Right lobe of liver (tissue), 6 donors: ENCODE measurements at regions not wholly inside any gene's neighbourhood (a gene's known extent, or its start where the extent isn't known, plus 50 kb on each side); places are given as distances from the start of the nearest gene placed in this dataset.

Experiments used
- ATAC-seq, 4 donors: fragments of 200-7000 bp; cut with Tn5 transposase; one replicate each; pipeline ENCODE4 v1.9.1; 2020; ENCODE audit warnings: mild to moderate bottlenecking in 4 of 4, moderate library complexity in 4 of 4
- DNase-seq, 3 donors: peaks; one replicate each; pipeline ENCODE4 v3.0.0-alpha.2; 2020
- H3K27ac ChIP-seq, 3 donors: fragments of 200-600 bp; one replicate each; pipeline ENCODE4 v1.8.0; 2022
- H3K27me3 ChIP-seq, 2 donors: fragments of 200-600 bp; one replicate each; pipeline ENCODE4 v1.8.0; 2022
- H3K36me3 ChIP-seq, 4 donors: fragments of 200-600 bp; sonication (generic) in 1 of 4; one replicate each; pipeline versions ENCODE4 v1.5.1 to v1.8.0; 2017 to 2022; ENCODE audit warnings: control low read depth in 1 of 4
- H3K4me1 ChIP-seq, 4 donors: fragments of 200-600 bp; sonication (generic) in 1 of 4; one replicate each; pipeline versions ENCODE4 v1.5.1 to v1.8.0; 2017 to 2022; ENCODE audit warnings: control low read depth in 1 of 4
- H3K4me3 ChIP-seq, 3 donors: fragments of 200-600 bp; one replicate each; pipeline ENCODE4 v1.8.0; 2022
- H3K9me3 ChIP-seq, 4 donors: fragments of 200-600 bp; sonication (generic) in 1 of 4; one replicate each; pipeline versions ENCODE4 v1.5.1 to v1.8.0; 2017 to 2022; ENCODE audit warnings: control low read depth in 1 of 4
- POLR2A ChIP-seq: fragments of 450-650 bp; IDR thresholded peaks from one replicate; pipeline ENCODE4 v1.6.1; 2017; ENCODE audit warnings: antibody characterized with exemption, mild to moderate bottlenecking
- WGBS: methylation state at CpG from one replicate; pipeline ENCODE4 v1.1.6; 2018; ENCODE audit warnings: low coverage, low lambda C conversion rate; ENCODE audit not compliant: insufficient coverage; ENCODE audit errors: missing lambda C conversion rate; 5-methylcytosine and 5-hydroxymethylcytosine counted together
- intact Hi-C, 2 donors: fragments of 100-400 bp; cut with DNase I; formaldehyde crosslinking; loops; one replicate each; pipeline versions ENCODE4 v1.11.2 to v1.14.1; 2022
- TF ChIP-seq, protein P1 (sequence below), 4 donors: fragments of 200-600 bp in 3 of 4; fragments of 450-650 bp in 1 of 4; IDR thresholded peaks; one replicate each; pipeline versions ENCODE4 v1.5.1 to v1.8.0; 2016 to 2022; ENCODE audit warnings: antibody characterized with exemption in 4 of 4, mild to moderate bottlenecking in 2 of 4
- donor health status: DM: no; HTN: yes; CAD: no.
- donor health status: DM: no; HTN: no; CAD: no.
- donor health status: DM: no; HTN: no; CAD: no.
- donor health status: DM: no; HTN: yes; CAD: no.
- donor health status: DM: no; HTN: yes; CAD: no.

DNA sequence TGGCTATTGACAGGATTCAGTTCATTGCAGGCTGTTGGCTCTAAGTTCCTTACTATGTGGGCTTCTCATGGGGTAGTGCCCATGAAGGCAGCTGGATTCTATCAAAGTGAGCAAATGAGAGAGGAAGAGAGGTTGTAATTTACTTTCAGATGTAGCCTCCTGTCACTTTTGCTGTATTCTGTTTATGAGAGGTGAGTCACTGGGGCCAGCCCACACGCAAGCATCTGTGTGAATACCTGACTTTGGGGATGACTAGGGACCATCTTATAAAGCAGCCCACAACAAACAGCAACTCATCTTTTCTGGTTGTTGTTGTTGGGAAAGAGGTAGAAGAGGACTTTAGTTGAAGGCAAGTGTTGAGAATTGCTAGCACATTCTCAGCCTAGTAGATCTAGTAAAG is 506.3 kb upstream of the GRM7 start:
- no peaks in the 10 kb centered on the region for H3K36me3 ChIP-seq
- H3K27ac ChIP-seq, result no peak overlapping the region
- no peak for TF ChIP-seq POLR2A
- TF ChIP-seq, protein P1, sequence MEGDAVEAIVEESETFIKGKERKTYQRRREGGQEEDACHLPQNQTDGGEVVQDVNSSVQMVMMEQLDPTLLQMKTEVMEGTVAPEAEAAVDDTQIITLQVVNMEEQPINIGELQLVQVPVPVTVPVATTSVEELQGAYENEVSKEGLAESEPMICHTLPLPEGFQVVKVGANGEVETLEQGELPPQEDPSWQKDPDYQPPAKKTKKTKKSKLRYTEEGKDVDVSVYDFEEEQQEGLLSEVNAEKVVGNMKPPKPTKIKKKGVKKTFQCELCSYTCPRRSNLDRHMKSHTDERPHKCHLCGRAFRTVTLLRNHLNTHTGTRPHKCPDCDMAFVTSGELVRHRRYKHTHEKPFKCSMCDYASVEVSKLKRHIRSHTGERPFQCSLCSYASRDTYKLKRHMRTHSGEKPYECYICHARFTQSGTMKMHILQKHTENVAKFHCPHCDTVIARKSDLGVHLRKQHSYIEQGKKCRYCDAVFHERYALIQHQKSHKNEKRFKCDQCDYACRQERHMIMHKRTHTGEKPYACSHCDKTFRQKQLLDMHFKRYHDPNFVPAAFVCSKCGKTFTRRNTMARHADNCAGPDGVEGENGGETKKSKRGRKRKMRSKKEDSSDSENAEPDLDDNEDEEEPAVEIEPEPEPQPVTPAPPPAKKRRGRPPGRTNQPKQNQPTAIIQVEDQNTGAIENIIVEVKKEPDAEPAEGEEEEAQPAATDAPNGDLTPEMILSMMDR (IDR thresholded peaks at IDR 0.05), result no peak
- WGBS, result 100% methylated on average over 1 of the region's 1 CpG
- intact Hi-C loops, result no loop called here
- H3K4me1 ChIP-seq, result no peaks in the 10 kb centered on the region
- H3K27me3 ChIP-seq, result peaks cover 0 to 4% of the 10 kb centered on the region in 2 donors
- ATAC-seq (no peak), DNase-seq (no peak)
- no peaks in the 10 kb centered on the region for H3K9me3 ChIP-seq
- no peak overlapping the region for H3K4me3 ChIP-seq

DNA sequence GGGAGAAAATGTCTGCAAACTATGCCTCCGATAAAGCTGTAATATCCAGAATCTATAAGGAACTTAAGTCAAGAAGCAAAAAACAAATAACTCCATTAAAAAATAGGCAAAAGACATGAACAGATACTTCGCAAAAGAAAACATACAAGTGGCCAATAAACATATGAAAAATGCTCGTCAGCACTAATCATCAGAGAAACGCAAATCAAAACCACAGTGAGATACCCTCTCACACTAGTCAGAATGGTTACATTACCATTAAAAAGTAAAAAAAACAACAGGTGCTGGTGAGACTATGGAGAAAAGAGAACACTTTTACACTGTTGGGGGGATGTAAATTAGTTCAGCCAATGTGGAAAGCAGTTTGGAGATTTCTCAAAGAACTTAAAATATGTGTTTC is 498.5 kb upstream of the GRM7 start:
- WGBS, result 66% methylated on average over 4 of the region's 4 CpGs
- no peak for ATAC-seq
- TF ChIP-seq POLR2A, result no peak
- TF ChIP-seq, protein P1 (IDR thresholded peaks at IDR 0.05), result no peak
- Histone ChIP-seq H3K9me3 (no peaks in the 10 kb centered on the region), H3K27ac (no peak overlapping the region), H3K27me3 (no peaks in the 10 kb centered on the region), H3K4me1 (no peaks in the 10 kb centered on the region), H3K4me3 (no peak overlapping the region), H3K36me3 (no peaks in the 10 kb centered on the region)
- DNase-seq, result no peak
- intact Hi-C loops, result no loop called here

DNA sequence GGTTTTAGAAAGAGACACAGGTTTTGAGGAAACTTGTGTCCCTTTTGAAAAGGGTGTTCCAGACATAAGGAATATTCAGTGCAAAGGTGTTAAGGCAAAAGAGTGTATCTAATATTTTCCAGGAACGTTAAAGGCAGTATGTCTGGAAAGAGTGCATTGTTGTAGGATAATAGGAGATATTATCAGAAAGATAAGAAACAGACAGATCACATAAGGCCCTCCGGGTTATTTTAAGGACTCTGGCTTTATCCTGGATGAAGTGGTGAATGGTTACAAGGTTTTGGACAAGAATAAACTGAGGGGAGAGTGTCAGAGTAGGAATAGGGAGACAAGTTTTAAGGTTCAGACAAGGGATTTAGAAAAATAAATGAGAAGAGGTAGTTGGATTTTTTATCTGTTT is 493.7 kb upstream of the GRM7 start:
- 27% methylated on average over 2 of the region's 2 CpGs for WGBS
- Histone ChIP-seq H3K27ac (no peak overlapping the region), H3K9me3 (no peaks in the 10 kb centered on the region), H3K36me3 (no peaks in the 10 kb centered on the region), H3K4me3 (no peak overlapping the region), H3K4me1 (no peaks in the 10 kb centered on the region), H3K27me3 (no peaks in the 10 kb centered on the region)
- DNase-seq (no peak), ATAC-seq (no peak)
- no peak for TF ChIP-seq POLR2A
- TF ChIP-seq, protein P1 (IDR thresholded peaks at IDR 0.05), result no peak
- intact Hi-C loops, result no loop called here

DNA sequence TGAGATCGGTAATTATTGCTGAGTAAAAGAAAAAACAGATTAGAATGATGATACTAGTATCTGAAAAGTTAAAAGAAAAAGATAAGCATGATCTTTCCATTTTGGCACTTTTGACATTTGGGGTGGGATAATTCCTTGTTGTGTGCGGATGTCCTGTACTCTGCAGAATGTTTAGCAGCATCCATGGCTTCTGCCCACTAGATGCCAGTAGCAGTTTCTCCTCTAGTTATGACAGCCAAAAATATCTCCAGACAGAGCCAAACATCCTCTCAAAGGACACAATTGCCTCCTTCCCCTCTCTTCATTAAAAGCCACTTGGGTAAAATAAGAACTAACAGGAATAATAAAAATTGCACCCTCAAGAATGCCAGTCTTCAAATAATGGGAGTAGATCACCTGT is 468.8 kb upstream of the GRM7 start:
- Histone ChIP-seq H3K9me3 (no peaks in the 10 kb centered on the region), H3K36me3 (no peaks in the 10 kb centered on the region), H3K4me1 (no peaks in the 10 kb centered on the region), H3K4me3 (no peak overlapping the region), H3K27ac (no peak overlapping the region), H3K27me3 (no peaks in the 10 kb centered on the region)
- intact Hi-C loops, result no loop called here
- ATAC-seq (no peak), DNase-seq (no peak)
- TF ChIP-seq, protein P1 (IDR thresholded peaks at IDR 0.05), result no peak
- no peak for TF ChIP-seq POLR2A
- WGBS, result 69% methylated on average over 2 of the region's 2 CpGs

DNA sequence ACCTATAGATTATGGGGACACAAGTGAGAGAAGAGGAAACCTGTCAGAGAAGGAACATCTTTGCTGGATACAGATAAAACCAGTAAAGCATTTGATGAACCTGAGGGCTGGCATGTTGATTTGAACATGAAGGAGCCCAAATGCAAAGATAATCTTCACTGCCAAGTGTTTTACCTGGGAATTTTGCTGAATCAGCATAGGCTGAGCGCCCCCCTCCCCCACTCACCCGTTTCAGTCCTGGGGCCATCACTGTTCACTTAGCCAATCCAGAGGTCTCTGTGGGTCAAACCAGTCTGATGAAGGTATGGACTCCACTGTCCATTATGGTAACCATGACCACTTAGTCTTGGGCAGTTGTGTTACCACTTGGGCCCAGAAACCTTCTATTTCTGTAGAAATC is 466.0 kb upstream of the GRM7 start:
- Histone ChIP-seq H3K4me1 (no peaks in the 10 kb centered on the region), H3K4me3 (no peak overlapping the region), H3K27me3 (no peaks in the 10 kb centered on the region), H3K9me3 (no peaks in the 10 kb centered on the region), H3K36me3 (no peaks in the 10 kb centered on the region), H3K27ac (no peak overlapping the region)
- no peak for TF ChIP-seq POLR2A
- TF ChIP-seq, protein P1 (IDR thresholded peaks at IDR 0.05), result no peak
- intact Hi-C loops, result no loop called here
- ATAC-seq, result no peak
- DNase-seq, result no peak
- WGBS, result no CpG with 5 or more reads among the region's 2 CpGs
